IPS-NIHi7 (cell line): ENCODE measurements at regions not wholly inside any gene's neighbourhood (a gene's known extent, or its start where the extent isn't known, plus 50 kb on each side); places are given as distances from the start of the nearest gene placed in this dataset.

ENCODE experiments used
- DNase-seq: peaks from one replicate; pipeline ENCODE4 v3.0.0; 2012; ENCODE audit warnings: mixed read lengths; ENCODE audit errors: extremely low spot score

- no peak for DNase-seq
These were observed 69.2 kb upstream of the UNC5B start for GRCh38 chr10:71143170-71143569.

- no peak for DNase-seq
These were observed 68.8 kb upstream of the UNC5B start for GRCh38 chr10:71143610-71144009.

- no peak for DNase-seq
These were observed 67.5 kb upstream of the UNC5B start for GRCh38 chr10:71144824-71145223.

GRCh38 chr10:71145352-71145945 is 66.9 kb upstream of the UNC5B start:
- no peak for DNase-seq

GRCh38 chr10:71150796-71151195 is 61.6 kb upstream of the UNC5B start:
- DNase-seq = no peak

- no peak for DNase-seq
These were observed 60.3 kb upstream of the UNC5B start for GRCh38 chr10:71152043-71152442.

GRCh38 chr10:71156436-71156835 is 55.9 kb upstream of the UNC5B start:
- DNase-seq = no peak

GRCh38 chr10:71157435-71157834 is 54.9 kb upstream of the UNC5B start:
- DNase-seq = no peak

DNA sequence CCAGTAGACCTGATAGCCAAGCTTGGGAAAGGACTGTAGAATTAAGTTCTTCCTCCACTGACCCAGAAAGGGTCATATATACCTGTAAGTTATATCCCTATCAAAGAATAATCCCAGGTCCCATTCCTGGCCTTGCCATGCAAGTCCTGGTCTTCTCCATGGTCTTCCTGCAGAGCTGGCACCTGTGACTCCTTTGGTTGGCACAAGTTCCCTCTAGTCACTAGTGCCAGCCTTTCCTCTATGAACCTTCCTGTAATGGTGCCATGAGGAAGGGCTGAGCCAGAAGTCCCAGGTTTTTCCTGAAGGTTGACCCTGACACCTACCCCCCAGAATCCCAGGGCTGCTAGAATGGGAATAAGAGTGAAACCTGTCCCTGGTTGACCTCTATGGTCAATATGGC is 54.1 kb upstream of the UNC5B start:
- no peak for DNase-seq

GRCh38 chr10:71158902-71159301 is 53.5 kb upstream of the UNC5B start:
- DNase-seq = no peak

GRCh38 chr10:71159892-71160291 is 52.5 kb upstream of the UNC5B start:
- no peak for DNase-seq

DNA sequence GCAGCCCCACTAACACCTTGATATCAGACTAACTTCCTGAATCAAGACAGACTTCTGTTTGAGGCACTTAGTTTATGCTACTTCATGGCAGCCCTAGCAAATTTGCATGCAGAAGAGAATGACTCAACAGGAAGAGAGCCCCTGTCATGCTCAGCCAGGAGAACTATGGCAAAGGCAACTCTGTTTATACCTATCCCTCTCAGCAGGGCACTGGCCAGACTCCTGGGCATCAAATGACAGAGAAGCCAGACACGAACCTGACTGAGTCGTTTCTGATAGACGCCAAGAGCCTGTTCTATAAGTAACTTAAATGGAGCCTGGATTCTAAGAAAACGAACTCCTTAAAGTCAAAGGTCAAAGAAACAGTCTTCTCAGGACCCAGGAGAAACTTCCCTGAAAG is 50.9 kb upstream of the UNC5B start:
- DNase-seq = no peak
